SIG-M5 treated with dmso at 0.1 percent for 504 hours (cell line): ENCODE measurements at regions not wholly inside any gene's neighbourhood (a gene's known extent, or its start where the extent isn't known, plus 50 kb on each side); places are given as distances from the start of the nearest gene placed in this dataset.

Source experiments
- DNase-seq: peaks from one replicate; lab custom pipeline; 2025; ENCODE audit not compliant: unreplicated experiment; lab: John Stamatoyannopoulos, UW

DNA sequence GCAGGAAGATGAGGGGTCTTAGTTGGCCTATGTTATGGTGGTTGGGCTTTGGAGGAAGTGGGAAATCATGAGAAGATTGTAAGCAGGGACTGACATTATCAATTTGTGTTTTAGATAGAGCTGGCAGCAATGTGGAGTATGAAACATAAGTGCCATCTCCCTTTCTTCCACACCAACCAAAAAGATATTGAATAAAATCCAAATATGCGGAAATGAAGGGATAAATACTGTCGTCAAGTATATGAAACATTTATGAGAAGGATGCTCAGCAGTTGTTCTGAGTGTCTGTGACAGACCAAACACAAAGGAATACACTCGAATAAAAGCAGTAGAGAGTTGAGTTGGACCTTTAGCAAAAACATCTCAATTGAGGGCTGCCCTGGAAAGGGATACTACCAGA, 1090.0 kb upstream of the ZEB2 start:
- no peak for DNase-seq

DNA sequence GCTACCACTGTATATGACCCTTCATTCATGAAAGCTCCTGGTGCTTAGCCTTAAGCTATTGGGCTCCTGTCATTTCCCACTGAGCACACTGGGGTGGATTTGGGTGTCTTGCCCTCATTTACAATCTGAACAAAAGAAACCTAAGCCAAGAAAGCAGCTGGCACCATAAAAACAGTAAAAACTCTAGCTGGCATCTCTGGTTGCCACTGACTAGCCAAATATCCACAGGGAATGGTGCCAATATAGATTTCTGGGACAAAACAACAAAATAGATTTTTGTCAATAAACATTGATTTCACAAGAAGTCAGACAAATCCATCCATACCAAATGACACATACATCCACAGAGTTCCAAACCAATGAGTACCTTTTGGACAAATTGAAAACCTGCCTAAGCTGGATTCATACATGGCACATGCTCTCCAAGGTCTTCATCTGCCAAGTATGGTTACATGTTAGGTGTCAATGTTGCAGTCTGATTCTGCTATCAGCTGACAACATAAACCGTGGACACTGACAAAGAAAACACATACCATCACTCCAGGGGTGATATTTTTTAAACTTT, 1081.5 kb upstream of the ZEB2 start:
- no peak for DNase-seq

DNA sequence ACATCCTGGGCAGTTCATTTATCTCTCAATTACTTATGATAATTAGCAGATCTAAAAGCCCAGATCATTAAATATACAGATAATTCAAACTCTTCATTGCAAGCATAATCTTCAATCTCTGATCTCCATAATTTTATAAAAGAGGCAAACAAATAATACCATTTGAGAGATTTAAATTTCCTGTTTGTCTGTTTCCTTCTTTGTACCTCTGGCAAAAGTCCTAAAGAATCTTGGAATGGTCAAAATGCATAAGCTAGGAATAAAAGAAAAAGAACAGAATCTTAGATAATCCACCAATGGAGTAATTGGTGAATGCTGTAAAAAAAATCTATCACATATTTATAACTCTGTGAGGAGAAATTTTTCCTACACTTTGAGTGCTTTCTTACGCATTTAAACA, 1080.9 kb upstream of the ZEB2 start:
- DNase-seq, result no peak

DNA sequence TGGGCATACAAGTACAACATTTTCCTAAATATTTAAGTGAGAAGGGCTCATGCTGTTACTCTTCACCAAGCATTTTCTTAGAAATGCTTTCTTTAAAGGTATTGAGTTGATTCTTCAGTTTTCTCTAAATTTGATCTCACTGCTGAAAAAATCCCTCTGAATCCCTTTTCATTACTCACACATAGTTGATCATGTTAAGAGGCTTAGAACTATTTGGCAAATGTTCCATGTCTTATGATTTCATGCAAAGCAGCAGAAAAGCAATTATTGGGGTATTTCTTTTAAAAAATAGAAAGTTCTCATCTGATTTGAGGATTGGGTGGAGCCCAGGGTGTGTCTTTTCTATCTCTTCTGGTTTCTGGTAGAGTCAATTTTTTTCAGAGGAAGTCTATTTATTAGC, 1079.8 kb upstream of the ZEB2 start:
- DNase-seq, result no peak

DNA sequence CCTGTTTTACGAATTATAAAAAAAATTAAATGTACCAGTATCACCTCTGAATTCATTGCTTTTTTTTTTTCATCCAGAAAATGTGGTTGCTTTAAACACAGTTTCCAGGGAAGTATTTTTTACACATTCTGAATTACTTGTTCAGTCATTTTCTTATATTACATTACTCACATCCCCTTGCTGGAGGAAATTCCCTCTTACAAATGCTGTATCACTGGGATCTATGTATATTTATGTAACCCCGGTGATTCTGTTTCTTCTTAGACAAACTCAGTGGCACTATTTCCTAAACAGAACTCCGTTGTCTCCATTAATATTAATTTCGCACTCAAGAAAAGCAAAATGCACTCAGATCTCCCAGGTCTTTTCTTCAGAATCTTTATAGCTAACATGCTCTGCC, 1078.5 kb upstream of the ZEB2 start:
- DNase-seq, result no peak

DNA sequence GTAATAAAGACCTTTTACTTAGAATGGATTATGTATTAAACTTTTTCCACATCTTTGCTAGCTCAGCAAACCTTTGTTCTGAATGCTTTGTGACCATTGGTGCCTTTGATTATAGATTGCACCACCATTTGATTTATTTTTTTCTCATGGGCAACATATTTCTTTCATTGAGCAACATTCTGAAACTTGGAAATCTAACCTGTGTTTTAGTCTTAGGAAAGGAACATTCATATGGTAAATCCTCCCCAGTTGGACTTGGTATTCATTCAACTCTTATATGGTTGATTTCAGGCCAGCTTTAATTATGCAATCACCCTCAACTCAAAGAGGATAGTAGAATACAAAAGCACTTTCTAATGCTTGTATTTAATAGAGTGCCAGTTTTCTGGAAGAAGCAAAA, 1077.9 kb upstream of the ZEB2 start:
- DNase-seq, result no peak

DNA sequence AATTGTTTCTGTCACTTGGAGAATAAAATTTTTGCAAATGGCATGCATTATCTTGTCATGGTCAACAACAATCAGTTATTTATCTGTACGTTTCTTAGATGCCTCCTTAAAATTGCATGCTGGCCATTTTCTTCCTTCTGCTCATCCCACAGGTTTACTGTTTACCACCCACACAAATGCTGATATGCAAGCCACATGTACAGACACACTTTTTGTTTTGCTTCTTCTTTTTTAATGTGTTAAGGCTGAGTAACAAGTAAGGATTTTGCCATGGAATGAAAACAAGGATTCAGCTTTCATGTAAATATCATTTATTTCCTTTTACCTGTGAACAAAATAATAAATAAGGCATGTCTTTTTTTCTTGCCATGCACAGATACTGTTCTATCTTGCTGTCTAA, 1077.1 kb upstream of the ZEB2 start:
- DNase-seq, result no peak

DNA sequence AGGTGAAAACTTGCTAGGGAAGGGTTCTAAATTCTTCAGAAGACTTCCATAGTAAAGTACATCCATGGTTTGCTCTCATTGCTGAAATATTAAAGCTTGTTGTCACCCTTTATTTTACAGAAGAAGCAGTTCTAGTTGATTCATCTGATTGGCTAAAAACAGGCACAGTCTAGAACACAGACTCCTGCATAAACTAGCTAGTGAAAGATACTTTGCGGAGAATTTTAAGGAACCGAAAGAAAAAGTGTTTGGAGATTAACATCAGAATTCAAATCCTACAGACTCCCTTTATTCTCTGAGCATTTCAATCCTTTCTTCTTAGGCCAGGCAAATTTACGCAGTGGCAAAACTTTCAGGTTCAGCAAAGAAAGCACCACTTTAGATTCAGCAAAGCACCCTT, 1076.5 kb upstream of the ZEB2 start:
- peak; percentile 28 for DNase-seq

DNA sequence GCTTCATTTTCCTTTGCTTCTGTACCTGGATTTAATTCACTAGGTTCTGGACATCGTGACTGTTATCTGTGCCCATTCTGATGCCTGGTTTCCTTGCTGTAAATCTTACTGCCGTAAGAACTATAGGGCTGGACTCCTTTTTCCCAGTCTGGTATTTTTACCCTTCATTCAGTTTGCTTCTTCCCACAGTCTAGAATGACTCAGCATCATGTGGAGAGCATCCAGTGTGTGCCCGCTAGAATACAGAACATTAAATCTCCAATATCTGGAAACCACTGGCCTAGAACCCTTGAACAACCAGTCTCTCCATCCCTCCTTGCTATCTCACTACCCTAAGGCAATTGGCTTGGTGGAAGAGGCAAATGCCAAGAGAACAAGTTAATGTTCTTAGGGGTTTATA, 1075.4 kb upstream of the ZEB2 start:
- no peak for DNase-seq

DNA sequence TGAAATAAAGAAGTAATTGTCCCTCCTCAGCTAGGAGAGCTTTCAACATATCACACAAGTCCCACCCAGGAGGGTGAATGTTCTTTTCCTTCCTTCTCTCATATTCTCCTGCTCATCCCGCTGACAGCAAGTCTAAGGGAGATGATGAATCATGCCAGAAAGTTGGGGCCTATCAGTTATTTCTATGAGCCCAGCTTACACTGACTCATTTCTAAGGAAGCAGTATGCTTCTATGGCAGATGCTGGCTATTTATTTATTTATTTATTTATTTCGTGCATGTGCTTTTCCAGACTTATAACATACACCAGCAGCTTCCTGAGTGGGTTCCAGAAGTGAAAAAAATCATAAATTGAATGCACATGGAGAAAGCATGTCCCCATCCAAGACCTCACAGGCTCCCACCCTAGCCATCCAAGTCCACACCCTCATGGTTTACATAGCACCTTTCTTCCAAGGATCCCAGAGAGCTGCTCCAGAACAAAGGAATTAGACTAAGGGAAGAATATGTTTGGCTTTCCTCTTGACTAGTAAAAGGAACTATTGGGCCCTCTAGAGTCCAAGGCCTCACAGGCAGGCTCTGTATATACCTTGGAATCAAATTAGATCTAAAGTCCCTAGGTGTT, 1074.2 kb upstream of the ZEB2 start:
- no peak for DNase-seq

DNA sequence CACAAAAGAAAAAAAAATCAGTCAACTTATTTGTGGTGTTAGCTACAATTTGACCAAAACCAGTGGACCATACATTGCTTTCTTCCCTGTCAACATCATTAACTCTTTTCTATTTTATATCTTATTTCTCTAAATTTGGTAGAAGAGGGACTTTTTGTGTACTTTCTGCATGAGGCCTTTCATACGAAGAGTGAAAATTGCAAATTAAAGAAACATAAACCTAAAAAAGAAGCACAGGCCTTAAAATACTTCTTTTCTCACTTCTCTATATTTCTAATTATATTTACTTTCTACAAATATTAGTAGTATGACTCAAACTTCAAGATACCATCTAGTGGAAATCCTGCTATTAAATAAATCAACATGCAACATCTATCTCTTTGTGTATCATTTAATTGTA, 1073.4 kb upstream of the ZEB2 start:
- DNase-seq, result no peak

DNA sequence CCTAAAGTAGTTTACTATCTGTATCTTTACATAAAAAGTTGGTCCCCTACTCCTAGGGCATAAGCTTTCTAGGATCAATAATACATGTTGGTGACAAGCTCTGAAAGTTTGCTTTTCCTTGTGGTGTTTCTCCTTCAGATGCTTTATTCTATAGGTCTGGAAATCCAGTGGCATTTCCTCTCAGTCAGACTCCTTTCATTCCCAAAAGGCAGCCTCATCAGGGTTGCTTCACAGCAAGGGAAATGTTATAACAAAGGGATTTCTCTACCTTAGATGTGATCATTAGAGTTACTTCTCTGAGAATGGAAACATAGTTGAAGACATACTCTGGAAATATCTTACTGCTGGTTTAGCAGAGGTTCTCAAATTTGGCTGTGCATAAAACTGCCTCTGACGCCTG, 1072.4 kb upstream of the ZEB2 start:
- no peak for DNase-seq

DNA sequence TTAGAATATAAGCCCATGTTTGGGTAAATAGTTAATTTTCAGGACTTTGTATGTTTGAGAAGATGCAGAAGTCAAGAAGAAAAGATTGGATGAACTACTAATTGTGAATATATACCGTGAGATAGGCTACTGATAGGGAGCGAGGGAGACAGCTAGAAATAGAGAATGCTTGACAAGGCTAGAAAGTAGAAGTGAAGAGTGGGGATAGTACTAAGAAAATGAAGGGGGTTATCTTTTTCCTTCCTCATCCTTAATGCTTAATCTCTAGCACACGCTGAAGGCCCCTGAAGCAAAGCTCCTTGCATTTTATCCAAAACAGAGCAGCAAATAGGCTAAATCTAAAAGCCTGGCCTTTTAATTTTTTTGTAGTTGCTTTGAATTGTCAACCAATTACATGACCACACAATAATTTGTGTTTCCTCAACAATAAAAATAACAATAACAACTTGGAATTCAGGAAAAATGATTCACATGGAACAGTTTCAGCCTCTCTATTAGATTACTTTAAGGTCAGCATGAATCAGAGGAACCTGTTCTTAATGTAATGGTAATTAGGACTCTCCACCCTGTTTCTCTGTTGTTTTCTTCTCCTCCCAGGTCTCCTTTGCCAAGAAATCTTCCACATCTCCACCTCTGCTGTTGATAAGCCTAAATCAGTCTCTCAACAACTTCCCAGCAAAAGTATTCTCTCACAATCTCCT, 1071.3 kb upstream of the ZEB2 start:
- DNase-seq, result peak; percentile 31

DNA sequence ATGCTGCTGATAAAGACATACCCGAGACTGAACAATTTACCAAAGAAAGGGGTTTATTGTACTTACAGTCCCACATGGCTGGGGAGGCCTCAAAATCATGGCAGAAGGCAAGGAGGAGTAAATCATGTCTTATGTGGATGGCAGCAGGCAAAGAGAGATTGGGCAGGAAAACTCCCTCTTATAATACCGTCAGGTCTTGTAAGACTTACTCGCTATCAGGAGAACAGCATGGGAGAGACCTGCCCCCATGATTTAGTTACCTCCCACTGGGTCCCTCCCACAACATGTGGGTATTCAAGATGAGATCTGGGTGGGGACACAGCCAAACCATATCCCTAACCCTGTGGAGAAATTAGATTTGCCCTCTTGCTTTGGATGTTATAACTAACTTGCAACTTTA, 1068.0 kb upstream of the ZEB2 start:
- DNase-seq, result no peak

DNA sequence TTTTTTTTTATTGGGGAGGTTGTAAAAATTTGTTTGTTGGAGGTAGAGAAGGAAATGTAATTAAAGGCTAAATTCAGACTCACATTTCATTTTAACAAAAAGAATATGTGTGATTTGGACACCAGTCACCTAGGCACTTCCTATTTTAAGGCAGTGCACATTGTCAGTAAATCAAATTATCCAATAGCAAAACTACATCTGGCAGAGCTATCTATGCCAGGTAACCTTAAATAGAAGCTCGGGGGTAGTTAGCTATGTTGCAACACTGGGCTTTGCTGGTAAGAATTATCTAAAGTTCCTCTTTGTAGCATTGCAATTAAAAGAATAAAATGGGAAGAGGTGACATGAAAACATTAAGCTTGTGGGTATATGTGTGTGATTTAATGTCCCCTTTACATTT, 1064.4 kb upstream of the ZEB2 start:
- DNase-seq, result peak; percentile 38

DNA sequence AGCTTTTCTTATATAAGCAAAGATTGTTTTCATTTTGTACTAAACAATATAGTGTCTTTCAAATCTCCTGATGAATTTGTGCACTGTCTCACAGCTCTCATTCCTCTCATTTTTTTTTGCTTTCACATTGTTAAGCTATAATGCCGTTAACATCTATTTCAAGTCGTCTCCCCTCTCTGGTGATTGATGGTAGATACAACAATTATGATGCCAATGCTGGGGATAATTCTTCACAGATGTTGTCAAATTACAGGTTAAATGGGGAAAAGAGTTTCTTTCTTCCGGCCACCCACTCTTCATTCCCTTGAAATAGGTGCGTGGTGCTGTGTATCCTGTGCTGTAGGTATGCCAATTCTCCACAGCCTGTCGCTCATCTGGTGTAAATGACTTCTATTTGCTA, 1053.7 kb upstream of the ZEB2 start:
- DNase-seq, result no peak

DNA sequence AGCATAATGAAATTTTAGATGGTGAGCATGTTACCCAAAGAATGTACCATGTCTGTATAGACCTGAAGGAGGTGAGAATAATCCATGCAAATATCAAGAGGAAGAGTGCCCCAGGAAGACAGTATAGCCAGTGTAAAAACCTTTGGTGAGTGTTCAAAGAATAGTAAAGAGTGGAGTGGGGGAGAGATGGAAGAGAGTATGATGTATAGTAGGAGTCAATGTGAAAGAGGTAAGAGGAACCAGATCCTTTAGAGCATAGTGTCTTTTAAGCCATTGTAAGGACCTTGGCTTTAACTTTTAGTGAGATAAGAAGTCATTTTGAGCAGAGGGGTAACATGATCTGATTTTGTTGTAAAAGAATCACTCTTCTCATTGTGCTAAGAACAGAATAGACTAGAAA, 1052.3 kb upstream of the ZEB2 start:
- DNase-seq, result no peak

DNA sequence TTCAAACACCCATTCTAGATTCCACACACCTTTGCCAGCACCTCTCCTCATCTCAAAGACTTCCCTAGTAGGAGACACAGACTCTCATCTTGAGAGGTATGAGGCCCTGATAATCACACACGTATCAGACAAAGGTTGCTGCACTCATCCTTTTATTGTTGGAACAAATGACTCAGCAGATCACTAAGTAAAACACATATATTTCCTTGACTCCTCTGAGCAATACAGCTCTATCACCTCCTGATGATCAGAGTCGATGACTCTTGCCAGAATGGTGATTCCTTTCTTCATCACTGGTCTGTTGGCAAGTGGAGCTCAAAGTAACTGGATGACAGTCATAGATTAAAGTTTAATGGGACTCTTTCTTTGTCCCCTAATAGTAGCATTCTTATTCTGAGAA, 1049.2 kb upstream of the ZEB2 start:
- DNase-seq, result no peak

DNA sequence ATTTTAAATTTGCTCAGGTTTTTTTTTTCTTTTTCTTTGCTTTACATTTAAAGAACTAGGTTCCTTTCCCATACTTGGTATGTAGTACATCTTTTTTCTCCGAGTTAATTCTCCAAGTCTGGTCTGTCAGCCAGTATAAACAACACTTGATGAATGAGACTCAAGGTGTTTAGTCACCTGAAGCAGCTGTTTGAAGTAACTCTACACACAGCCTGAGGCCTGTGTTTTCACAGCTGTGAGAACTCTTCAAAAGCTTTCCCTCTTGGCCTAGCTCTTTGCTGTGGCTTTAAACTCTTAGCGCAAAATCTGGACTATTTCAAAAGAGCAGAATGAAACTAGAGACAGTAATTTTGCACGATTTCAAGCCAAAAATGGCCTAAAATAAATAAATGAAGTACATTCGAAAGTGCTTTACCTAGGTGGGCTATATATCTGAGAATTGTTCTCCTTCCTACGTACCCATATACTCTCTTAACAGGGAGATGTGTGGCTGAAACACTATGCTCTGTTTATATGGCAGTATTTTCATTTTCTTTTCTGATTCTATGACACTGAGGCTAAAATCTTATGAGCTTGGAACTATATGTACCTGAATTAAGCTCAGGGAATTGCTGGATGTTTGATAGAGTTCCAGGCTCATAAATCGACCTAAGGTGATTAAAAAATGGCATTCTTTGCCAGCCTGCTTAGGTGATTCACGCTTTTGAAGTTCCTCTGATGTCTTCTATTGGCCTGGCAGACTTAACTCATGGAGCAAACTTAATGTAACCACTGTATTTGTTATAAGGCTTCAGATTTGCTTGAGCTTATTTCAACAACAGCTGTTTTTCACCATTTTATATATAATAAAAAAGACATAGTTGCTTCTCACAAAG, 1044.1 kb upstream of the ZEB2 start:
- no peak for DNase-seq

DNA sequence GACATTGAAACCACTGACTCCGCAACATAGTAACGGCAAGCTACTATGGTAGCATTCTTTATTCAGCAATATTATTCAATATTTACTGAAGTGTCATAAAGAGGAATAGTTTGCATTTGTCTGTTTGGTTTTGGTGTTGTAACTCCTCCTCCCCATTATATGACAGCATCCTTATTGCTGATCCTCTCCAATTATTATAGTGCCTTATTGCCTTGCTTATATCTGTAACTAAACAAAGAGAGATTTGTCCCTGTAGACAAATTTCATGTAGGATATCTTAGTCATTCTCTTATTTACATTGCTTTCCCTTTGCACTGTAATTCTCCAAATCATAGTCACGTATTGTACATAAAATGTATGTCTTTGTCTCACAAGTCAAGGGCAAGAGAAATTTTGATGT, 1041.2 kb upstream of the ZEB2 start:
- no peak for DNase-seq

DNA sequence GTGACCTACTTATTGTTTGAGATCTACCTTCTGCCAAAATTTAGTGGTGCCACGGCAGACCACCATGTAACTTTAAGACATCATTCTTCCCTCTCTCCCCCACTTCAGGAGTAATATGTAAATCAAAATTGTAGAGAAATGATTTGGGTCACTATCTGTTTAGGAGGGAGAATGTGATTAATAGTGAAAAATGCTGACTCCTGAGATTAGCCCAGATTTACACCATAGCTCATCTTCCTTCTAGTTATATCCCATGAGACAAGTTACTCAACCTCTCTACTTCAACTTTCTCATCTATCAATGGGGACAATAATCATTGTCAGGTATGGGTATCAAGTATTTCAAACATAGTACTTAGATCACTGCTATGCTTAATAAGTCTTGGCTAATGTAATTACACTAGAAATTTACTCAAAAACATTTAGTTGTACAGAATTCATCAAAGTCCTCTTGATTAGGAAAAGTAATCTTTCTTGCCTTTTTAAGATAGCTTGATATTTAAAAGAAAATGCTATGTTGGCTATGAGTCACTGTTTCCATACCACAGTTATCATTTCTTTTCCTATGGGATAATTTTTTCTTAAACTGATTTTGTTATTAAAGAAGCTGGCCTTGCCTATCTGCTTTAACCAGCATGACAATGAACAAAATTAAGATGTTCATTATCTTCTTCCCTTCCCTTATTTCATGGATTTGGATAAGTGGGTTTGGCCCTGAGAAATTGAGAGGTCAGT, 1038.9 kb upstream of the ZEB2 start:
- no peak for DNase-seq
